HepG2 (cell line): ENCODE measurements at regions not wholly inside any gene's neighbourhood (a gene's known extent, or its start where the extent isn't known, plus 50 kb on each side); places are given as distances from the start of the nearest gene placed in this dataset.

ENCODE experiments used
- AHR ChIP-seq: IDR thresholded peaks from 2 replicates; pipeline ENCODE4 v1.6.1; 2018; ENCODE audit warnings: missing genetic modification reagents, missing compliant biosample characterization
- EEA1 ChIP-seq: sonication (generic); formaldehyde crosslinking; IDR thresholded peaks from 2 replicates; pipeline ENCODE4 v1.5.1; 2020; ENCODE audit warnings: mild to moderate bottlenecking, missing genetic modification reagents, borderline replicate concordance
- EP300 ChIP-seq, 3 experiments: sonication (generic) in 1 of 3; formaldehyde crosslinking in 1 of 3; IDR thresholded peaks; 2 replicates each; pipeline versions ENCODE4 v1.5.1 to v1.6.1; 2011 to 2020; ENCODE audit warnings: low read depth in 2 of 3, low read length in 2 of 3, borderline replicate concordance in 1 of 3, improper control_type of control experiment in 1 of 3, mild to moderate bottlenecking in 1 of 3, missing genetic modification reagents in 1 of 3, moderate library complexity in 1 of 3
- FIP1L1 ChIP-seq: fragments of 200-400 bp; formaldehyde crosslinking; IDR thresholded peaks from 2 replicates; pipeline ENCODE4 v1.6.1; 2018; ENCODE audit warnings: low read depth, mild to moderate bottlenecking, low read length, moderate library complexity, borderline replicate concordance; ENCODE audit not compliant: insufficient read depth
- GATAD2A ChIP-seq: IDR thresholded peaks from 2 replicates; pipeline ENCODE4 v1.6.1; 2016
- JUND ChIP-seq: sonication (generic); formaldehyde crosslinking; IDR thresholded peaks from 2 replicates; pipeline ENCODE4 v1.8.0; 2022; ENCODE audit warnings: mild to moderate bottlenecking, missing genetic modification reagents
- MIXL1 ChIP-seq: IDR thresholded peaks from 2 replicates; pipeline ENCODE4 v1.6.1; 2016
- POGZ ChIP-seq: sonication (generic); formaldehyde crosslinking; IDR thresholded peaks from 2 replicates; pipeline ENCODE4 v1.4.0; 2020; ENCODE audit warnings: mild to moderate bottlenecking, missing genetic modification reagents
- TBX3 ChIP-seq: fragments of 450-650 bp; IDR thresholded peaks from 2 replicates; pipeline ENCODE4 v1.6.1; 2017; ENCODE audit warnings: antibody characterized with exemption, mild to moderate bottlenecking, inconsistent platforms, borderline replicate concordance
- THYN1 ChIP-seq: sonication (generic); formaldehyde crosslinking; IDR thresholded peaks from 2 replicates; pipeline ENCODE4 v1.8.1; 2023; ENCODE audit warnings: low read depth, mild to moderate bottlenecking, moderate library complexity, missing genetic modification reagents, borderline replicate concordance
- ZNF292 ChIP-seq: sonication (generic); formaldehyde crosslinking; IDR thresholded peaks from 2 replicates; pipeline ENCODE4 v1.8.1; 2022; ENCODE audit warnings: mild to moderate bottlenecking, low read depth, missing genetic modification reagents, borderline replicate concordance
- ZNF296 ChIP-seq: sonication (generic); formaldehyde crosslinking; conservative IDR thresholded peaks from 2 replicates; pipeline ENCODE4 v1.5.0; 2020; ENCODE audit warnings: mild to moderate bottlenecking, missing genetic modification reagents
- ZNF326 ChIP-seq: sonication (generic); formaldehyde crosslinking; IDR thresholded peaks from 2 replicates; pipeline ENCODE4 v1.4.0; 2020; ENCODE audit warnings: missing genetic modification reagents, borderline replicate concordance
- ZNF34 ChIP-seq: sonication (generic); formaldehyde crosslinking; IDR thresholded peaks from 2 replicates; pipeline ENCODE4 v1.4.0; 2020; ENCODE audit warnings: mild to moderate bottlenecking, missing genetic modification reagents, borderline replicate concordance
- TF ChIP-seq, protein P1 (sequence below): sonication (generic); formaldehyde crosslinking; IDR thresholded peaks from 2 replicates; pipeline ENCODE4 v1.5.0; 2020; ENCODE audit warnings: mild to moderate bottlenecking, low read depth, missing genetic modification reagents, borderline replicate concordance
- TF ChIP-seq, protein P2 (sequence below): sonication (generic); formaldehyde crosslinking; IDR thresholded peaks from 2 replicates; pipeline ENCODE4 v1.4.0; 2020; ENCODE audit warnings: mild to moderate bottlenecking, missing genetic modification reagents
- TF ChIP-seq, protein P3 (sequence below): sonication (generic); formaldehyde crosslinking; conservative IDR thresholded peaks from 2 replicates; pipeline ENCODE4 v1.8.1; 2023; ENCODE audit warnings: missing genetic modification reagents
- TF ChIP-seq, protein P4 (sequence below): sonication (generic); formaldehyde crosslinking; IDR thresholded peaks from 2 replicates; pipeline ENCODE4 v1.4.0; 2020; ENCODE audit warnings: missing genetic modification reagents, borderline replicate concordance
- TF ChIP-seq, protein P5 (sequence below): sonication (generic); formaldehyde crosslinking; IDR thresholded peaks from 2 replicates; pipeline ENCODE4 v1.9.0; 2022; ENCODE audit warnings: missing genetic modification reagents, mild to moderate bottlenecking, borderline replicate concordance
- TF ChIP-seq, protein P6 (sequence below): sonication (generic); formaldehyde crosslinking; IDR thresholded peaks from 2 replicates; pipeline ENCODE4 v1.4.0; 2020; ENCODE audit warnings: mild to moderate bottlenecking, missing genetic modification reagents
- TF ChIP-seq, protein P7 (sequence below): IDR thresholded peaks from 2 replicates; pipeline ENCODE4 v1.6.1; 2016; ENCODE audit warnings: control low read depth

DNA sequence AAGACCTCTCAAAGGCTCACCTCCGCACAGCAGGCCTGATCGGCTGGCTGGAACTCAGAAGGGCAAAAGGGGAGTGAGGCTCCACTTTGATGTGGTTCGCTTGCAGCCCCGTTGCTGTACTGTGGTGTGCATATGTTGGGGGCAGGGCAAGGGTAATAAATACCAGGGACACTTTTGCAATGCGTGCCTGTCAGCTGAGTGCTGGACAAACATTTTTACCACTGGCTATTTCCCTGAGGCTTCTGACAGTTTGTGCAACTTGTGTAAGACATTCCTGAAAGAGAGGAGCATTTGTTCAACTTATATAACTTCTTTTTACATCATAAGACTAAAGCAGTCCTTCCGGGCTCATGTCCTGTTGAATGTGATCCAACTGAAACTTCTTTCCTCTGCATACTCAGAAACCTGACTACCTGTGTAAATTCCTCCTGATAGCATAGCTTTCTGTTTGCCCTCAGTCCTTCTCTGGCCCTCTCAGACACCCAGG, 82.3 kb downstream of the SPRY1 start (continued):
- TF ChIP-seq ZNF326 (CRISPR knock-in tag) = no peak
- TF ChIP-seq FIP1L1 = no peak
- TF ChIP-seq, protein P1, sequence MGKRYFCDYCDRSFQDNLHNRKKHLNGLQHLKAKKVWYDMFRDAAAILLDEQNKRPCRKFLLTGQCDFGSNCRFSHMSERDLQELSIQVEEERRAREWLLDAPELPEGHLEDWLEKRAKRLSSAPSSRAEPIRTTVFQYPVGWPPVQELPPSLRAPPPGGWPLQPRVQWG (CRISPR knock-in tag) = no peak
- TF ChIP-seq, protein P2, sequence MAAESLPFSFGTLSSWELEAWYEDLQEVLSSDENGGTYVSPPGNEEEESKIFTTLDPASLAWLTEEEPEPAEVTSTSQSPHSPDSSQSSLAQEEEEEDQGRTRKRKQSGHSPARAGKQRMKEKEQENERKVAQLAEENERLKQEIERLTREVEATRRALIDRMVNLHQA (CRISPR knock-in tag) = no peak
- TF ChIP-seq, protein P3, sequence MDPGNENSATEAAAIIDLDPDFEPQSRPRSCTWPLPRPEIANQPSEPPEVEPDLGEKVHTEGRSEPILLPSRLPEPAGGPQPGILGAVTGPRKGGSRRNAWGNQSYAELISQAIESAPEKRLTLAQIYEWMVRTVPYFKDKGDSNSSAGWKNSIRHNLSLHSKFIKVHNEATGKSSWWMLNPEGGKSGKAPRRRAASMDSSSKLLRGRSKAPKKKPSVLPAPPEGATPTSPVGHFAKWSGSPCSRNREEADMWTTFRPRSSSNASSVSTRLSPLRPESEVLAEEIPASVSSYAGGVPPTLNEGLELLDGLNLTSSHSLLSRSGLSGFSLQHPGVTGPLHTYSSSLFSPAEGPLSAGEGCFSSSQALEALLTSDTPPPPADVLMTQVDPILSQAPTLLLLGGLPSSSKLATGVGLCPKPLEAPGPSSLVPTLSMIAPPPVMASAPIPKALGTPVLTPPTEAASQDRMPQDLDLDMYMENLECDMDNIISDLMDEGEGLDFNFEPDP (CRISPR knock-in tag) = no peak
- TF ChIP-seq, protein P4, sequence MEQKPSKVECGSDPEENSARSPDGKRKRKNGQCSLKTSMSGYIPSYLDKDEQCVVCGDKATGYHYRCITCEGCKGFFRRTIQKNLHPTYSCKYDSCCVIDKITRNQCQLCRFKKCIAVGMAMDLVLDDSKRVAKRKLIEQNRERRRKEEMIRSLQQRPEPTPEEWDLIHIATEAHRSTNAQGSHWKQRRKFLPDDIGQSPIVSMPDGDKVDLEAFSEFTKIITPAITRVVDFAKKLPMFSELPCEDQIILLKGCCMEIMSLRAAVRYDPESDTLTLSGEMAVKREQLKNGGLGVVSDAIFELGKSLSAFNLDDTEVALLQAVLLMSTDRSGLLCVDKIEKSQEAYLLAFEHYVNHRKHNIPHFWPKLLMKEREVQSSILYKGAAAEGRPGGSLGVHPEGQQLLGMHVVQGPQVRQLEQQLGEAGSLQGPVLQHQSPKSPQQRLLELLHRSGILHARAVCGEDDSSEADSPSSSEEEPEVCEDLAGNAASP (CRISPR knock-in tag) = peak; percentile 96
- peak; percentile 98 for TF ChIP-seq MIXL1 (CRISPR knock-in tag)
- no peak for TF ChIP-seq EEA1 (CRISPR knock-in tag)
- TF ChIP-seq, protein P5, sequence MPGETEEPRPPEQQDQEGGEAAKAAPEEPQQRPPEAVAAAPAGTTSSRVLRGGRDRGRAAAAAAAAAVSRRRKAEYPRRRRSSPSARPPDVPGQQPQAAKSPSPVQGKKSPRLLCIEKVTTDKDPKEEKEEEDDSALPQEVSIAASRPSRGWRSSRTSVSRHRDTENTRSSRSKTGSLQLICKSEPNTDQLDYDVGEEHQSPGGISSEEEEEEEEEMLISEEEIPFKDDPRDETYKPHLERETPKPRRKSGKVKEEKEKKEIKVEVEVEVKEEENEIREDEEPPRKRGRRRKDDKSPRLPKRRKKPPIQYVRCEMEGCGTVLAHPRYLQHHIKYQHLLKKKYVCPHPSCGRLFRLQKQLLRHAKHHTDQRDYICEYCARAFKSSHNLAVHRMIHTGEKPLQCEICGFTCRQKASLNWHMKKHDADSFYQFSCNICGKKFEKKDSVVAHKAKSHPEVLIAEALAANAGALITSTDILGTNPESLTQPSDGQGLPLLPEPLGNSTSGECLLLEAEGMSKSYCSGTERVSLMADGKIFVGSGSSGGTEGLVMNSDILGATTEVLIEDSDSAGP = peak; percentile 91
- TF ChIP-seq, protein P6, sequence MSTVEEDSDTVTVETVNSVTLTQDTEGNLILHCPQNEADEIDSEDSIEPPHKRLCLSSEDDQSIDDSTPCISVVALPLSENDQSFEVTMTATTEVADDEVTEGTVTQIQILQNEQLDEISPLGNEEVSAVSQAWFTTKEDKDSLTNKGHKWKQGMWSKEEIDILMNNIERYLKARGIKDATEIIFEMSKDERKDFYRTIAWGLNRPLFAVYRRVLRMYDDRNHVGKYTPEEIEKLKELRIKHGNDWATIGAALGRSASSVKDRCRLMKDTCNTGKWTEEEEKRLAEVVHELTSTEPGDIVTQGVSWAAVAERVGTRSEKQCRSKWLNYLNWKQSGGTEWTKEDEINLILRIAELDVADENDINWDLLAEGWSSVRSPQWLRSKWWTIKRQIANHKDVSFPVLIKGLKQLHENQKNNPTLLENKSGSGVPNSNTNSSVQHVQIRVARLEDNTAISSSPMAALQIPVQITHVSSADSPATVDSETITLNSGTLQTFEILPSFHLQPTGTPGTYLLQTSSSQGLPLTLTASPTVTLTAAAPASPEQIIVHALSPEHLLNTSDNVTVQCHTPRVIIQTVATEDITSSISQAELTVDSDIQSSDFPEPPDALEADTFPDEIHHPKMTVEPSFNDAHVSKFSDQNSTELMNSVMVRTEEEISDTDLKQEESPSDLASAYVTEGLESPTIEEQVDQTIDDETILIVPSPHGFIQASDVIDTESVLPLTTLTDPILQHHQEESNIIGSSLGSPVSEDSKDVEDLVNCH (CRISPR knock-in tag) = no peak
- TF ChIP-seq TBX3 = peak; percentile 98
- peak; percentile 99 for TF ChIP-seq EP300 (IDR thresholded peaks at IDR 0.05; ENCODE audit: low read depth in 2 of 2, low read length in 2 of 2)
- TF ChIP-seq EP300 (CRISPR knock-in tag; IDR thresholded peaks at IDR 0.05; ENCODE audit: borderline replicate concordance) = peak; percentile 100
- TF ChIP-seq, protein P7, sequence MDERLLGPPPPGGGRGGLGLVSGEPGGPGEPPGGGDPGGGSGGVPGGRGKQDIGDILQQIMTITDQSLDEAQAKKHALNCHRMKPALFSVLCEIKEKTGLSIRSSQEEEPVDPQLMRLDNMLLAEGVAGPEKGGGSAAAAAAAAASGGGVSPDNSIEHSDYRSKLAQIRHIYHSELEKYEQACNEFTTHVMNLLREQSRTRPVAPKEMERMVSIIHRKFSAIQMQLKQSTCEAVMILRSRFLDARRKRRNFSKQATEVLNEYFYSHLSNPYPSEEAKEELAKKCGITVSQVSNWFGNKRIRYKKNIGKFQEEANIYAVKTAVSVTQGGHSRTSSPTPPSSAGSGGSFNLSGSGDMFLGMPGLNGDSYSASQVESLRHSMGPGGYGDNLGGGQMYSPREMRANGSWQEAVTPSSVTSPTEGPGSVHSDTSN (CRISPR knock-in tag) = peak; percentile 71
- peak; percentile 26; the same call in 1 of the 2 replicates for TF ChIP-seq ZNF34 (CRISPR knock-in tag)
- TF ChIP-seq THYN1 (CRISPR knock-in tag) = no peak
- peak; percentile 92; the same call in 1 of the 2 replicates for TF ChIP-seq AHR (CRISPR knock-in tag)
- peak; percentile 98 for TF ChIP-seq GATAD2A (CRISPR knock-in tag)
- TF ChIP-seq POGZ (CRISPR knock-in tag) = peak; percentile 98
- peak; percentile 85 for TF ChIP-seq JUND (CRISPR knock-in tag)
- TF ChIP-seq ZNF296 = no peak
- TF ChIP-seq ZNF292 = peak; percentile 98
